Neural progenitor cell (in vitro differentiated cells): ENCODE measurements at regions not wholly inside any gene's neighbourhood (a gene's known extent, or its start where the extent isn't known, plus 50 kb on each side); places are given as distances from the start of the nearest gene placed in this dataset.

Experiments
- DNase-seq: peaks from one replicate; pipeline ENCODE4 v3.0.0-alpha.2; 2016; ENCODE audit warnings: low spot score
- H2AFZ ChIP-seq: fragments of 200-600 bp; sonication (generic); replicated peaks from 2 replicates; pipeline ENCODE4 v1.6.1; 2016; ENCODE audit warnings: antibody characterized with exemption
- H3F3A ChIP-seq: fragments of 200-600 bp; sonication (generic); 2 replicates; pipeline ENCODE4 v1.6.1; 2016; ENCODE audit warnings: antibody characterized with exemption, low read depth
- H3K27ac ChIP-seq: fragments of 200-600 bp; sonication (generic); 2 replicates; pipeline ENCODE4 v1.5.1; 2016; ENCODE audit warnings: mild to moderate bottlenecking
- H3K27me3 ChIP-seq: fragments of 200-600 bp; sonication (generic); 2 replicates; pipeline ENCODE4 v1.6.1; 2016; ENCODE audit warnings: mild to moderate bottlenecking, moderate library complexity
- H3K36me3 ChIP-seq: fragments of 200-600 bp; sonication (generic); 2 replicates; pipeline ENCODE4 v1.5.1; 2016
- H3K4me1 ChIP-seq: fragments of 200-600 bp; sonication (generic); 2 replicates; pipeline ENCODE4 v1.6.1; 2016; ENCODE audit warnings: mixed run types
- H3K4me2 ChIP-seq: fragments of 200-600 bp; sonication (generic); 2 replicates; pipeline ENCODE4 v1.6.1; 2016
- H3K4me3 ChIP-seq: fragments of 200-600 bp; sonication (generic); 2 replicates; pipeline ENCODE4 v1.5.1; 2016
- H3K79me2 ChIP-seq: fragments of 200-600 bp; sonication (generic); 2 replicates; pipeline ENCODE4 v1.6.1; 2016; ENCODE audit warnings: low read depth
- H3K9ac ChIP-seq: fragments of 200-600 bp; sonication (generic); 2 replicates; pipeline ENCODE4 v1.6.1; 2016
- H3K9me3 ChIP-seq: fragments of 200-600 bp; sonication (generic); 2 replicates; pipeline ENCODE4 v1.5.1; 2016; ENCODE audit warnings: low read depth
- H4K20me1 ChIP-seq: fragments of 200-600 bp; sonication (generic); 2 replicates; pipeline ENCODE4 v1.6.1; 2016; ENCODE audit warnings: low read depth
- H3K27ac Mint-ChIP-seq: 3 replicates; pipeline ENCODE4 v1.8.0; 2021; ENCODE audit warnings: mixed read lengths
- H3K27me3 Mint-ChIP-seq: 2 replicates; pipeline ENCODE4 v1.8.0; 2022; ENCODE audit warnings: low read depth, mild to moderate bottlenecking, inconsistent platforms, moderate library complexity, mixed read lengths; ENCODE audit not compliant: insufficient read depth
- H3K36me3 Mint-ChIP-seq: 3 replicates; pipeline ENCODE4 v1.8.0; 2021; ENCODE audit warnings: mixed read lengths
- H3K4me1 Mint-ChIP-seq: 3 replicates; pipeline ENCODE4 v1.8.0; 2021; ENCODE audit warnings: mixed read lengths
- H3K4me3 Mint-ChIP-seq: 3 replicates; pipeline ENCODE4 v1.8.0; 2021; ENCODE audit warnings: mild to moderate bottlenecking, moderate library complexity, mixed read lengths
- H3K9me3 Mint-ChIP-seq: 3 replicates; pipeline ENCODE4 v1.8.0; 2020; ENCODE audit warnings: mixed read lengths
- EZH2 ChIP-seq: fragments of 200-600 bp; sonication (generic); IDR thresholded peaks from 2 replicates; pipeline ENCODE4 v1.6.1; 2017; ENCODE audit warnings: antibody characterized with exemption, mild to moderate bottlenecking, moderate library complexity
- EZH2phosphoT487 ChIP-seq: fragments of 200-600 bp; sonication (generic); IDR thresholded peaks from 2 replicates; pipeline ENCODE4 v1.6.1; 2017; ENCODE audit warnings: antibody characterized with exemption
- TF ChIP-seq, protein P1 (sequence below): fragments of 200-600 bp; sonication (generic); IDR thresholded peaks from 2 replicates; pipeline ENCODE4 v1.5.1; 2017; ENCODE audit warnings: antibody characterized with exemption, mild to moderate bottlenecking

DNA sequence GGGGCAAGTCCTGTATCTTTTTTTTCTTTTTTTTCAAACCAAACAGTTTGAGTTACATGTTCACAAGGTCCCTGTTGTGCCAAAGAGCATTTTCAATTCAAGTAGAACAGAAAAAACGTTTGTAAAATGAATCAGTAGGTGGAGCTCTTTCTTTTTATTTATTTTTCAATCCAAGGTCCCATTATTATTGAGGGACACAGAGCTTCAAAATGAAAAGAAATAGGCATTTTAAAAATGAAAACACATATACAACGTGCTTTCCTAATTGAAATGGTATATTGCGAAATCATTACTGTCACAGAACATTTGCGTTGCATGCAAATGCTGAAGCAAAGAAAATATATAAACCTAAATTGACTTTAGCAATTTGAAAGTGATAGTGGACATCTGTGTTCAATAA lies 711.0 kb downstream of the MECOM start:
- no peaks in the 10 kb centered on the region for H3K27me3 ChIP-seq
- H3K4me2 ChIP-seq = peak overlapping the region; percentile 43
- DNase-seq = no peak
- no peaks in the 10 kb centered on the region for H3K79me2 ChIP-seq
- peaks cover 36% of the 10 kb centered on the region for H3K4me1 ChIP-seq
- no peak overlapping the region for H3K4me3 ChIP-seq
- no peaks in the 10 kb centered on the region for H3K27me3 Mint-ChIP-seq
- H3K9me3 ChIP-seq = no peaks in the 10 kb centered on the region
- no peaks in the 10 kb centered on the region for H3K36me3 ChIP-seq
- H2AFZ ChIP-seq = no peak overlapping the region
- TF ChIP-seq, protein P1, sequence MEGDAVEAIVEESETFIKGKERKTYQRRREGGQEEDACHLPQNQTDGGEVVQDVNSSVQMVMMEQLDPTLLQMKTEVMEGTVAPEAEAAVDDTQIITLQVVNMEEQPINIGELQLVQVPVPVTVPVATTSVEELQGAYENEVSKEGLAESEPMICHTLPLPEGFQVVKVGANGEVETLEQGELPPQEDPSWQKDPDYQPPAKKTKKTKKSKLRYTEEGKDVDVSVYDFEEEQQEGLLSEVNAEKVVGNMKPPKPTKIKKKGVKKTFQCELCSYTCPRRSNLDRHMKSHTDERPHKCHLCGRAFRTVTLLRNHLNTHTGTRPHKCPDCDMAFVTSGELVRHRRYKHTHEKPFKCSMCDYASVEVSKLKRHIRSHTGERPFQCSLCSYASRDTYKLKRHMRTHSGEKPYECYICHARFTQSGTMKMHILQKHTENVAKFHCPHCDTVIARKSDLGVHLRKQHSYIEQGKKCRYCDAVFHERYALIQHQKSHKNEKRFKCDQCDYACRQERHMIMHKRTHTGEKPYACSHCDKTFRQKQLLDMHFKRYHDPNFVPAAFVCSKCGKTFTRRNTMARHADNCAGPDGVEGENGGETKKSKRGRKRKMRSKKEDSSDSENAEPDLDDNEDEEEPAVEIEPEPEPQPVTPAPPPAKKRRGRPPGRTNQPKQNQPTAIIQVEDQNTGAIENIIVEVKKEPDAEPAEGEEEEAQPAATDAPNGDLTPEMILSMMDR = peak; percentile 28
- TF ChIP-seq EZH2phosphoT487 (no peak), EZH2 (no peak)
- no peaks in the 10 kb centered on the region for H3K36me3 Mint-ChIP-seq
- H3K4me1 Mint-ChIP-seq = peaks cover 28% of the 10 kb centered on the region
- peak overlapping the region; percentile 30 for H3K27ac ChIP-seq
- H3K9ac ChIP-seq = no peak overlapping the region
- H3K27ac Mint-ChIP-seq = peak overlapping the region; percentile 10
- no peaks in the 10 kb centered on the region for H4K20me1 ChIP-seq
- H3K9me3 Mint-ChIP-seq = peaks cover 5% of the 10 kb centered on the region
- no peak overlapping the region for H3K4me3 Mint-ChIP-seq
- peaks cover 19% of the 10 kb centered on the region for H3F3A ChIP-seq

GRCh38 chr3:168951884-168952283 lies 711.6 kb downstream of the MECOM start:
- Histone ChIP-seq H3F3A (peaks cover 19% of the 10 kb centered on the region), H4K20me1 (no peaks in the 10 kb centered on the region), H2AFZ (no peak overlapping the region), H3K36me3 (no peaks in the 10 kb centered on the region), H3K79me2 (no peaks in the 10 kb centered on the region), H3K27me3 (no peaks in the 10 kb centered on the region), H3K4me3 (no peak overlapping the region), H3K4me1 (peaks cover 36% of the 10 kb centered on the region), H3K27ac (no peak overlapping the region), H3K4me2 (no peak overlapping the region), H3K9ac (no peak overlapping the region), H3K9me3 (no peaks in the 10 kb centered on the region)
- Mint-ChIP-seq H3K4me3 (no peak overlapping the region), H3K27me3 (no peaks in the 10 kb centered on the region), H3K4me1 (peaks cover 28% of the 10 kb centered on the region), H3K36me3 (no peaks in the 10 kb centered on the region), H3K27ac (peak overlapping the region; percentile 10), H3K9me3 (peaks cover 5% of the 10 kb centered on the region)
- no peak for DNase-seq
- TF ChIP-seq, protein P1 = peak; percentile 6
- TF ChIP-seq EZH2phosphoT487 (no peak), EZH2 (no peak)

DNA sequence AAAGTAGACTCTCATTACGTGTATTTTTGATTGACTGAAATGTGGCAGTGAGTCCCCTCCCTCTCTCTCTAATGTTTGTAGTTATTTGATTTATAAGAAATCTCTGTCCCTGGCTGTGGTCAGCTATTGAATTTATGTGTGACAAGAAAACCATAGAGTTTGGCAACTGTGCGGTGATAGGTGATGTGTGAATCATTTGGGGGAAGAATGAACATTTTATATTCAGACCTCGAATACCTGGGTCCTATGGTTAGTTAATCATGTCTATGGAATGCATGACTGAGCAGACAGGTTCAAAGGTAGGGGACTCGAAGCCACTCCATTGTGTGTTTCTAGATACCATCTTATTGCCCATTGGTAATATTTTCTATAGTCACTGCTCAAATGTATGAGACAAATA lies 712.1 kb downstream of the MECOM start:
- Histone ChIP-seq H3K4me1 (peaks cover 36% of the 10 kb centered on the region), H3K79me2 (no peaks in the 10 kb centered on the region), H3K36me3 (no peaks in the 10 kb centered on the region)

More for the DNA sequence above, 712.1 kb downstream of the MECOM start:
- peaks cover 5% of the 10 kb centered on the region for H3K9me3 Mint-ChIP-seq
- TF ChIP-seq, protein P1 = no peak
- TF ChIP-seq EZH2phosphoT487 (no peak), EZH2 (no peak)
- Histone ChIP-seq H4K20me1 (no peaks in the 10 kb centered on the region), H3K9ac (no peak overlapping the region), H3F3A (peaks cover 19% of the 10 kb centered on the region), H3K27ac (no peak overlapping the region), H3K27me3 (no peaks in the 10 kb centered on the region), H3K4me3 (no peak overlapping the region), H3K9me3 (no peaks in the 10 kb centered on the region), H3K4me2 (no peak overlapping the region), H2AFZ (no peak overlapping the region)
- no peaks in the 10 kb centered on the region for H3K36me3 Mint-ChIP-seq
- no peaks in the 10 kb centered on the region for H3K27me3 Mint-ChIP-seq
- peaks cover 29% of the 10 kb centered on the region for H3K4me1 Mint-ChIP-seq
- no peak for DNase-seq
- no peak overlapping the region for H3K4me3 Mint-ChIP-seq
- no peak overlapping the region for H3K27ac Mint-ChIP-seq
